ENCODE measurements at regions not wholly inside any gene's neighbourhood (a gene's known extent, or its start where the extent isn't known, plus 50 kb on each side); places are given as distances from the start of the nearest gene placed in this dataset.

DNA sequence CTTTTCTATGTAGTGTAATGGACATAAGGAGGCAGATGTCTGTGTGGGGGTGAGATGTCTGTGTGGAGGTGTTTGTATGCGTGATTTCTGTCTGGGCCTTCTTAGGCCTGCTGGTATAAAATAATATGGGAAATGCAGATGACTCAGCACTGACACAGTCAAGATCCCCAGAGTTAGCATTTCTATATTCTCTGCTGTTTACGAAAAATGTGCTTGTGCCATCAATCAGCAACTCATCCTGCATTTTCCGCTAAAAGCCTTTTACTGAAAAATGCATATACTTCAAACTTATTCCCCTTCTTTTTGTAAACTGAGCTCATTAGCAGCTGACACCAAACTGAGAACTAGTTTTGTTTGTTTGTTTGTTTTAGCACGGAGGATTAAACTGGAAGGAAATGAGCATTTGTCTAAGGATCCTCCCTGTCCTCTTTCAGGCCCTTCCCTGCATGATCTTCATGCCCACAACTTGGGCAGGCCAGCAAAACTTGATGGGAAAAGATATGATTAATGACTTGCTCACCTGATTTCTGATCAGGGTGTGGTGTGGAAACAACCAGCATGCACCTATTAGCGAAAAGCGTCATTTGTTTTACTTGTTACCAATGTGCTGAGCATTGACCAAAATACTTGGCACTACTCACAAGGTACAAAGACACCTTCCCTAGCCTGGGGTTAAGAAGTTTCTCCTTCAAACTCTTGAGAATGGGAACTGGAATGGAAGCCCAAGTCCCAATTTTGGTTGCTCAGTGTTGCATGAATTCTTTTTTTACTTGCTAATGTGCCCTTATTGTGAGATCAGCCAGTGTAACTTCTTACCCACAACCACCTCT lies 77.4 kb downstream of the NDUFS5 start:
- DNase-seq (ENCODE audit: low read depth in 2 of 2) = peak; percentile 51 to 83
- H3K4me3 ChIP-seq (replicated peaks in 1 of 2; ENCODE audit: low read depth in 2 of 2, low read length in 2 of 2) = no peak overlapping the region
- TF ChIP-seq, protein P1, sequence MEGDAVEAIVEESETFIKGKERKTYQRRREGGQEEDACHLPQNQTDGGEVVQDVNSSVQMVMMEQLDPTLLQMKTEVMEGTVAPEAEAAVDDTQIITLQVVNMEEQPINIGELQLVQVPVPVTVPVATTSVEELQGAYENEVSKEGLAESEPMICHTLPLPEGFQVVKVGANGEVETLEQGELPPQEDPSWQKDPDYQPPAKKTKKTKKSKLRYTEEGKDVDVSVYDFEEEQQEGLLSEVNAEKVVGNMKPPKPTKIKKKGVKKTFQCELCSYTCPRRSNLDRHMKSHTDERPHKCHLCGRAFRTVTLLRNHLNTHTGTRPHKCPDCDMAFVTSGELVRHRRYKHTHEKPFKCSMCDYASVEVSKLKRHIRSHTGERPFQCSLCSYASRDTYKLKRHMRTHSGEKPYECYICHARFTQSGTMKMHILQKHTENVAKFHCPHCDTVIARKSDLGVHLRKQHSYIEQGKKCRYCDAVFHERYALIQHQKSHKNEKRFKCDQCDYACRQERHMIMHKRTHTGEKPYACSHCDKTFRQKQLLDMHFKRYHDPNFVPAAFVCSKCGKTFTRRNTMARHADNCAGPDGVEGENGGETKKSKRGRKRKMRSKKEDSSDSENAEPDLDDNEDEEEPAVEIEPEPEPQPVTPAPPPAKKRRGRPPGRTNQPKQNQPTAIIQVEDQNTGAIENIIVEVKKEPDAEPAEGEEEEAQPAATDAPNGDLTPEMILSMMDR (IDR thresholded peaks at IDR 0.05; ENCODE audit: low read depth, low read length) = no peak

DNA sequence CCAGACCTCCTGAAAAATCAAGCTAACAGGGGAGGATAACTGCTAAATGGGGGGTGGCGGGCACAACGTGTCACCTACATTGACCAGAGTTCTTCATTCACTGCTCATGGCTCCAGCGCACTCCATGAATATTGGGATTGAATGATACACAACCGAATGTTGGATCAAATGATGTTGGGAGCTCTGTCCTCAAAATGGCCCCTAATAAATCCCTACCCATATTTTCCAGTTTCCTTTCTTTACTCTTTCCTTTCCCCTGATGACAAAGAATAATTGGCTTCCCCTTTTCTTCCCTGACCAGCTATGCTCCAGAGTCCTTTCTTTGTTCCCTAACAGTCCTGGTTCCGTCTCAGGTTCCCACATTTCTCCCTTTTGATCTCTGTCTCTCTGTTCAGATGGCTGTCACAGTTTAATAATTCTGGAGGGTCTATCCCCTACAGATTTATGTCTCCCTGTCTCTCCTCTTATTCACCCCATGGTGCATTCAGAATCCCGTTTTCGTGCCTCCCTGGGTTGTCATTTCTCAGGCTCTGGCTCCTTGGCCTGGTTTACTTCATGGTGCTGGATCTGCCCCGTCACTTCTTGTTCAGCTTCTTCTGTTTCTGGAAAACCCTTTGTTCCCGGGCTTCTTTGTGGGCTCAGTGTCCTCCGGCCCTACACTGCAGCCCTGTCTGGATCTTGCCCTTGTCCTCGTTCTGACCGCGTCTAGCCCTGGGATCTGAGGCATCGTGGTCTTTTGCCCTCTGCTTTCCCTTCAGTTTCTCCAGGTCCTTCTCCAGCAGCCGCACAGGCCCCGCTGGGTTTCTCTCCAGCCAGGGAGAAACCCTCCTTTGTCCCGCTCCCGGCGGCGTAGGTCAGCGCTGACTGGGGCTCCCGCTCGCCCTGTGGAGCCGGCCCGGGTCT lies 78.3 kb downstream of the NDUFS5 start:
- peak overlapping the region; percentile 31 to 88 for H3K4me3 ChIP-seq (replicated peaks in 1 of 2; ENCODE audit: low read depth in 2 of 2, low read length in 2 of 2)
- DNase-seq (ENCODE audit: low read depth in 2 of 2) = peak; percentile 39 to 40

DNA sequence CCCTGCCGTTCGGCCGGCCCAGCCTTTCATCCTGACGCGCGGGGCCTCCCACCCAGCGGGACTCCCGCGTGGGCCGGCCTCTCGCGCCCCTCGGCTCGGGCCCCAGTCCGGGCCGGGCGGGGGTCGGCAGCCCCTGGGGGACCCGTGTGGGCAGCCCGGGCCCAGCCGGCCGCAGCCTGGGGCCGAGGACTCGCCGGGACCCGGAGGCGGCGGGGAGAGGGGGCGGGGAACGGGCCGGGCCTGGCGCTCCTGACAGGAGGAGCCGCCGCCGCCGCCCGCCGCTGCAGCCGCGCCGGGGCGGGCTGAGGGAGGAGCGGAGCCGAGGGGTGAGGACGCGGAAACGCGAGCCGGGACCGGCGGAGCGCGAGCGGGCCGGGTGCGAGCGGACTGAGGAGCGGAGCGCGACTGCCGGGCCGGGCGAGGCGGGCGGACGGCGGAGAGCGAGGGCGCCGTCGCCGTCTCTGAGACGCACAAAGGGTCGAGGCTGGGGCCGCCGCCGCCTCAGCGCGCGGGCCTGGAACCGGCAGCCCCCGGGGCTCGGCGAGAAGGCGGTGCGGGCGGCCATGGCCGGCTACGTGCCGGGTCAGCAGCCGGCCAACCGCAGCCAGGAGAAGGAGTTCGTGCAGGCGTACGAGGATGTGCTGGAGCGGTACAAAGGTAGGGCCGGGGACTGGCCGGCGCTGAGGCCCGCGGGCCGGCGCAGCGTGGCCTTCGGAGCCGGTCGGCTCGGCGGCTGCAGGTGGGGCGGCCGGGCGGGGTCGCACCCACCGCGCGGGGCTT lies 79.1 kb downstream of the NDUFS5 start:
- H3K4me3 ChIP-seq (replicated peaks in 1 of 2; ENCODE audit: low read depth in 2 of 2, low read length in 2 of 2) = peak overlapping the region; percentile 69 to 88
- peak; percentile 55 to 76 for DNase-seq (ENCODE audit: low read depth in 2 of 2)

More for the DNA sequence above, 78.3 kb downstream of the NDUFS5 start:
- TF ChIP-seq, protein P1 (IDR thresholded peaks at IDR 0.05; ENCODE audit: low read depth, low read length) = no peak

DNA sequence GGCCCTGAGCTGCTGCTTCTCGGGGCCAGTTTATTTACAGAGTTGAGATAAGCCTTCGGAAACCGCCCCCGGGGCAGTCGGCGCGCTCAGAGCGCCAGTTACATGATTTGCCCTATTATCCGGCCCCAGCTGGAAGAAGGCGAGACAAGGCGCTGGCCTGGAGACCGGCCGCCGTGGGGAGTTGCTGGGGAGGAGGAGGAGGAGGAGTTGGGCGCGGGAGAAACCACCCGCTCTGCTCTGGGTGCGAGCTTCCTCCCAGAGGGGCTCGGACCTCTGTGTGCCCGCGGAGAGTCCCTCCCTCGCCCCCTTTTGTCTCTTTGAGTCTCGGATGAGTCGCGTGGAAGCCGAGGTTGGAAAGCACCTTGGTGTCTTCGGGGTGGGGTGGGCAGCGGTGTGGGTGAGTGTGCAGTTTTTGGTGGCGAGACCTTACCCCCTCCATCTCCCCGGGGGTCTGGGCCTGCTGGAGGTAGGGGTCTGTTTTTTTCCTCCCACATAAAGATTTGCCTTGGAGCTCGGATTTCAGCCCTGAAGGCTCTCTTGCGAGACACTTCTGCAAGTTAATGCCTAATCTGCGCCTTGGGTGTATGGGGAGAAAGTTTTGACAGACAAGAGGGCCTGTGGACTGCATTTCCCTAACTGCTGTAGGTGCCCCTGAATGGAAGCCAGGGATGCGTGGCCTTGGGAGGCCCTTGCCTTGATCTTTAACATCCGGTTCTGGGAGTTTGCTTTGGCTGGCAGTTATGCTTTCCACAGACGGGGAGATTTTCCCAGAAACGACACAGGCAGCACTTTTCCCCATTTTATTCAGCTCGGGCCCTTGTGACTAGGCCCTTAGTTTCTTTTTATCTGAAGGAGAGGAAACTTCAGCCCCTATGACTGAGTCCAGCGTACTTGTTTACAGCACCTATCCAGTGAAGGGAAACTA lies 80.0 kb downstream of the NDUFS5 start:
- H3K4me3 ChIP-seq (replicated peaks in 1 of 2; ENCODE audit: low read depth in 2 of 2, low read length in 2 of 2) = peak overlapping the region; percentile 69 to 88
- TF ChIP-seq, protein P1 (IDR thresholded peaks at IDR 0.05; ENCODE audit: low read depth, low read length) = no peak
- DNase-seq (ENCODE audit: low read depth in 2 of 2) = peak; percentile 52 to 72

More for the DNA sequence above, 79.1 kb downstream of the NDUFS5 start:
- TF ChIP-seq, protein P1 (IDR thresholded peaks at IDR 0.05; ENCODE audit: low read depth, low read length) = no peak

DNA sequence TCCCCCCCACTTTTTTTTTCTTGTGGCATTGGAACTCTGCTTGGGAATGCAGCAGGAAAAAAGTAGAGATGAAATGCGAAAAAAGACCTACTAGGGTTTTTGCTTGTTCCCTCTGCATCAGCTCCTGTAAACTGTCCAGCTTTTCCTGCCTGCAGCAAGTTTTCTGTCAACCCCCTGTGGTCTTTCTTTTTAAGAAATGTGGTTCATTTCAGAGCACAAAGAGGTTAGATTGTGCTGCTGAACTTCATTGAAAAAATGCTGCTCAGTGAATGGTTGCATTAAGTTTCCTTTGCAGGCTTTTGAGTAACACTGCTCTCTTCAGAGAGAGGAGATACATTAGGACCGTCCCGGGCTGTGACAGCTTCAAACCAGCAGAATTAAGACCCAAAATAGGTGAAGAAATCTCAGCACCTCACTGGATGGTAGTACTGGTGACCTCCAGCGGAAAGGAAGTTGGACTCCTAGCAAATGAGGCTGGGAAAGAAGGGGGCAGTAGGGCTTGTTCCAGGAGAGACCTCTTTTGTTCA lies 80.7 kb downstream of the NDUFS5 start:
- TF ChIP-seq, protein P1 (IDR thresholded peaks at IDR 0.05; ENCODE audit: low read depth, low read length) = no peak
- H3K4me3 ChIP-seq (replicated peaks in 1 of 2; ENCODE audit: low read depth in 2 of 2, low read length in 2 of 2) = peak overlapping the region; percentile 69 to 88
- DNase-seq (ENCODE audit: low read depth in 2 of 2) = no peak

All from cardiac fibroblast (primary cell).